HCEC 1CT (cell line): ENCODE measurements at regions not wholly inside any gene's neighbourhood (a gene's known extent, or its start where the extent isn't known, plus 50 kb on each side); places are given as distances from the start of the nearest gene placed in this dataset.
A peak's percentile ranks its signal among the peaks of the same experiment; 100 is the strongest.

Experiments used
- DNase-seq: peaks from one replicate; pipeline ENCODE4 v3.0.0-alpha.2; 2017

DNA sequence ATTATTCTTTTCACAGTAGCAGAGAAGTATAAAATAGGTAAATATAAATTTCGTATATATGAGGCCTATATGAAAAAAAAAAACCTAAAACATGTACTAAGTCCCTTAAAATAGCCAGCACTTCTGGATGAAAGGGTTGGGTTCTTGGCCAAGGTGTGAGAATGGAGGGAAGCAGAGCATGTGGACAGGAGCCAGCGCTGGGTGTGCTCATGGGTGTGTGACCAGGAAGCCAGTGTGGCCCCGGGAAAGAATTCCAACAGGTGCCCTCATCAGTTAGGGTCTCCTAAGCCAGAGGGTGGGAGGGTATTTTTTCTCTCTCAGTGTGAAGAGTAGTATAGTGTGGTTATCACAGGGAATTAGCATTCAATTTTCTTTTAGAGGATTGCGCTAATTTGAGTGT, 401.9 kb upstream of the IGFBP3 start:
- DNase-seq = no peak

DNA sequence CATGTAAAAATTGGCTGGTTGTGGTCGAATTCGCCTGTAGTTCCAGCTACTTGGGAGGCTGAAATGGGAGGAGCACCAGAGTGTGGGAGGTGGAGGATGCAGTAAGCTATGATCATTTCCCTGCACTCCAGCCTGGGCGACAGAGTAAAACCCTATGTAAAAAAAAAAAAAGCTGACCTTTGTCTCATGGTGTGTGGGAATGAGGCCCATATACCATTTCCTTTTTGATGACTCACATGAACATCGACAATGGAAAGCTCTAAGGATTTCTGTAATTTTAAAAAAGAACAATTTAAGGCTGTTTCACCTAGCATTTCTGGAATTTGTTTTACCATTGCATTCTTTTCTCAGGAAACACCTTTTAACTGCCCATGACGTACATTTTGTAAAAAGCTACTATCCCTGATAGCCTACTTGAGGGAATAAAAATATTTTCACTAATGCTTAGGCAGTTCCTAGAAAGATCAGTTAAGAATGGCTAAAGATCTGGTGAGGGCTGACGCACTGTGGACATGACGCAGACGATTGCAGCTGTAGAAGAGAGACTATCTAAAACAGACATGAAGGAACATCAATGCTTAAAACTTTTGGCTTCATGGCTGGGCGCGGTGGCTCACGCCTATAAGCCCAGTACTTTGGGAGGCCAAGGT, 400.6 kb upstream of the IGFBP3 start:
- DNase-seq = peak; percentile 33

DNA sequence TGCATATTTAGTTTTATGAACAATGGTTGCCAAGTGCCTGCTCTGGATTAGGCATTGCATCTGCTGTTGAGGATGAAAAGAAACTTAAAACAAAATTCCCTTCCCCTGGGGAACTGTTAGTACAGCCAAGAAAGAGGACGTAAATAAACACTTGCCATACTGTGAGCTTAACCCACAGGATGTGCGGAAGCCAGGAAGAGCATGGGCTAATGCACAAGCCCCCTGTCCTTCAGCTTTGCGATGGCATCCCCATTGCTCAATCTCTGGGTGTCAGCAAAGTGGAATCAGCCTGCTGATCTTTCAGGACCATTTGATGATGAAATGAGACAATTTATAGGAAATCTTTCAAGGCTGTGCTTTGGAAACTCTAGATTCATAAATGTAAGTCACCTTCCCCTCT, 399.9 kb upstream of the IGFBP3 start:
- no peak for DNase-seq

DNA sequence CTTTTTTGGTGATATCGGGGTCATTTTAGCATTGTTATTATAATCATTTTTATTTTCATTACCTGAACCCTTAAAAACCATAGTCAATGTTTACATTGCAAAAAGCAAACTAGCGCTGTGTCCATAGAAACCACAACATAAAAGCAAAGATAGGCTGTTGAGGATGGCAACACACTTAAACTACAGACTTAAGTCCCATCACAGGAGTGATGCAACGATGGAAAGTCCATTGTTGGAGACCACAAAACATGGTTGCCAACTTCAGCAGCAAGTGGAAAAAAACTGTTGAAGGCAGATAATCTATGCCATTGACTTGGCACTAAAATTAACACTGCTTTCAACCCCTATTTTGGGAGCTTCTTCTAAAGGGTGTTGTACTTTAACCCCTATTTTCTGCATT, 398.8 kb upstream of the IGFBP3 start:
- DNase-seq = no peak

DNA sequence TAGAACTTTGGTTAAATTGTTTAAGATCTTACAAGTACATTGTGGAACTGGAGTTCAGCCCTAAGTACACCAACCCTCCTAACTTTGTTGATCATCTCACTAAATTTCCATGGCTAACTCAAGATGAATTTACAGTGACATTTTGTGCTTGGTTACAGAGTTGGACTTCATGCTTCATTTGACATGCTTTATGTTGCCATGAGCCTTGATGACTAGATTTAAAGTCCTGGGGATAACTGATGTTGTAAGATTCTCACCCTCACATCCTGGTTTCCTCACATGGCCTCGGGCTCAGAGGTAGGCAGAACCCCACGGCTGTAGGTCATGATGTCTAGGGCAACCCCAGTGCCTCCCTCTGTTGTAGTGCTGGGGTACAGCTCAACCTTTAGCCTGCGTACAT, 397.2 kb upstream of the IGFBP3 start:
- no peak for DNase-seq

DNA sequence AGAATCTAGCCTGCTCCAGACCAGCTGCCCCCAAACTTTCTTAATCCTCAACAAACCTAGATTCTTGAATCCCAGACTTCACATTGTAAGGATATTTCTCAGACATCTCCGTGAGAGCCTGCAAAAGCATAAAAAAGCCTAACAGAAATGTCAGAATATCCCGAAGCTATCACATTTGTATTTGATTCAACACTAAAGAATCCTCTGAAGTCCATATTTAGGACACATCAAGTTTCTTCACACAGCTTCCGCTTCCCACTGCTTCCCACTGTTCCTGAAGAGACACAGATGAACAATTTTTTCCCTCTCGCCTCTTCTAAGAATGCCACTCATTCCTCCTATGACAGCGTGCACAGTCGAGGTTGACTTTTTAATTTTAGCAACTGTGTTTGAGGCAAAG, 396.2 kb upstream of the IGFBP3 start:
- DNase-seq = no peak

DNA sequence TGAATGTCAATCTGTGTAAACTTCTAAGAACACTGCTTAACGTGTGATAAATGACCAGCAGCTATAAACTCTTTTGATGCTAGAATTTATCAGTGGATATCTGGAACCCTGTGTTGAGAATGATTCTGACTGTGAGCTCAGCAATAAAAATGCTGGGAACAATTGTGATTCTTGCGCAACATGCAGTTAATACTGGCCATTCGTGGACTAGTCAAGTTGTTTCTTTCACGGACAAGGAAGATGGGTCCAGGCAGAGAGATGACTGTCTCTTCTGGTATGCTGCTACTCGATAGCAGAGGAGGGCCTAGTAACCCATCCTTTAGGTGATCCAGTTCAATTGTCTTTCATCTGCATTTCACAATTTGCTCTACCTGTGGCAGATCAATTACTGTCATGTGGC, 394.8 kb upstream of the IGFBP3 start:
- peak; percentile 31 for DNase-seq

DNA sequence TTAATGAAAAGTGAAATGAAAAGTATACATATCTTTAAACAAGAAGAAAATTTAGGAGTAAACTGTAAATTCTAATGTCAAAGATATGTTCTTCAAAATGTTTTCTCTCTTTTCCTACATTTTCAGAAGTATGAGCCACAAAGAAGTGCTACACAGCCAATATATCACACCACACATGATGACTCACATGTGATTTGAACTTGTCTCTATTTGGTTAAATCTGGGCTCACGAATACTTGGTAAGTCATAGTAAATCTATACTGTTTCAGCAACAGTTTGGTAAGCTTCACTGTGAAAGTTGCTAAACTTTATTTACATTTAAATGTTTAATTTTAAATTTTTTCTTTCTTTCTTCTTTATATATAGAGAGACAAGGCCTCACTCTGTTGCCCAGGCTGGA, 380.6 kb upstream of the IGFBP3 start:
- peak; percentile 61 for DNase-seq

DNA sequence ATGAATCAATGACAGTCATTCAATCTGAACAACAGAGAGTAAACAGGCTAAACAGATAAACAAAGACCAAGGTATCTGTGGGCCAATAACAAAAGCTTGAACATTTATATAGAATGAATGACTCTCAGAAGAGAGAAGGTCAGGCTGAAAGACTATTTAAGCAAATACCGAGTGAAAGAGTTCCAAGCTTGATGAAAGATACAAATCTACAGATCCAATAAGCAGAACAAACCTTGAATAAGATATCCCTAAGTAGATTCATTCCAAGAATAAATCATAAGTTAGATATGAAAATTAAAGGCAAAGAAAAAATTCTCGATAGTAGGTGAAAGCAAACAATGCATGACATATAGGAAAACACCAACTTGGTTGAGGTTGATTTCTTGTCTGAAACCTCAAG, 376.4 kb upstream of the IGFBP3 start:
- DNase-seq = no peak

DNA sequence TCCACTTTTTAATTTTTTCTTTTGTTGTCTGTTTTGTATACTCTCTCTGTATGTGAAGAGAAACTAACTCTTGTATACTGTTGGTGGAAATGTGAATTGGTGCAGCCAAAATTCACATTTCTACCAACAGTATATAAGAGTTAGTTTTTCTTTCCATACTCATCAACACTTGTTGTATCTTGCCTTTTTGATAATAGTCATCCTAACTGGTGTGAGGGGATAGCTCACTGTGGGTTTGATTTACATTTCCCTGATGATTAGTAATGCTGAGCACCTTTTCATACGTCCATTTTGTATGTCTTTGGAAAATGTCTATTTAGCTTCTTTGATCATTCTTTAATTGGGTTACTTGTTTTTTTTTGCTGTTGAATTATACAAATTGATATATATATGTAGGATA, 375.5 kb upstream of the IGFBP3 start:
- no peak for DNase-seq

DNA sequence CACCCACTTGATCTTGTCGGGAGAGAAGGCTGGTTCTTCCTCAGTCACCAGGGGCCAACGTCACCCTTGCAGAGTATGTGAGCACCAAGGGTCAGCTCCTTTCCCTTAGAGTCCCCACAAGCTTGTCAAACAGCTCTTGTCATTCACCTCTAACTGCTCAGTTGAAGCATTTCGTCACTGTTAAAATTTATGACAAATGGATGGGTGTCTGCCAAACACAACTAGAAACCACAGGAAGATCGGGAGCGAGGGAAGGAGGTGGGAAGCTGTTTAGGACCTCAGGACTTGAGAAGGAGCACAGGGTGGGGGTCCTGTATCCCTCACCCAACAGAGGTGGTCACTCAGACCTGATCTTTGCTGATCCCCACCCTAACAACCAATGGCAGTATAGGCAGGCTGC, 373.3 kb upstream of the IGFBP3 start:
- DNase-seq = no peak

DNA sequence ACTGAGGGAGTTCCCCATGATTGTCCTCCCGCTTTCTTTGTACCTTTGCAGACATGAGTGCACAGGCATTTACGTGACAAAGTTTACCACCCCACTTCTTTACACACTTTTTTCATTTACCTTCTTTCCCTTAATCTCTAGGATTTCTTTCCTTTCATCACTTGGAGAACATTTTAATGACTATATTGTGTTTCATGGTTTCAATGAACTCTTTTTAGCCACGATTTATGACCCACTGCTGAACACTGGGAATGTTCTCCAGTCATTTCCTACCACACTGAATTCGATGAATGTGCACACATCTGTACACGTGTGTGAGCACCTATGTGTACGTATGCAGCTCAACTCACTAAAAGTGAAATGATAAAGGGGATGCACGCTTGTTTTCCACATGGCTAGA, 371.7 kb upstream of the IGFBP3 start:
- no peak for DNase-seq

DNA sequence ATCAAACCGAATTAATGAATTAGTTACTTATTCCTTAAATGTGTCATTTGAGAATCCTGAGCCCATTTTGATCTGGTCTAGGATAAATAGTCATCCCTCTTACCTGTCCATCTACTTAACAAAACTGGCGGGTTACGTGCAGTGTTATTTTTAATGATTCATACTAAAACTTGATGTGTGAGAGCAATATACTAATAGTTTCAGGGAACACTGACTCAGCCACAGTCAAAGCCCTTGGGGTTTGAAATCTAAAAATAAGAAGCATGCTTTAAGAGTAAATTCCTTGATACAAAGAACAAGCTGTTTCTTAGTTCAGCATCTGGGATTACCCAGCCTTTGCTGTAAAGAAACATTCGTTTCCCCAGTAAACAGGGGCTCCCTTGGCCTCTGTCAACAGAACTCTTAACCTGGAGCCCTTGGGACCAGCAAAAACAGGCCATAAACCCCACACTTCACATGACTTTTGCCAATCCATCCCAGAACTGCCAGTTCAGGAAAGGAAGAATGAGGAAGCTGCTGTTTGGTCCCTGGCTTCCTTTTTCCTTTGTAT, 370.6 kb upstream of the IGFBP3 start:
- peak; percentile 24 for DNase-seq

DNA sequence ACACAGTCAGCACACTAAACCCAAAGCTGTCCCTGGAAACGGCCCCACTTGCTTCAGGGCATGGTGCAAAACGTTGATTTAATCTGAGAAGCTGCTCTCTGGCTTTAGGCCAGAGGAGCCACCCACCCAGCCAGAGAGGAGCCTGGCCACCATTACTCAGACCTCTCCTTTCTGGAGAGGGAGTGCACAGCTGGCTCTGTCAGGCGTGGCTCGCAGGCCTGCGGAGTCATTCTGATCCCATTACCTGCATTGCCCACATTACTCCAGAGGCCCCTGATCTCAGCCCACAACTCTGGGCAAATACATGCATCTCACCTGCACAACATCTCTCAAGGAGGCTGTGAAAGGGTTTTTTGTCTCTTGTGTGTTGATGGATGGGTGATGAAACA, 370.0 kb upstream of the IGFBP3 start:
- DNase-seq = no peak

DNA sequence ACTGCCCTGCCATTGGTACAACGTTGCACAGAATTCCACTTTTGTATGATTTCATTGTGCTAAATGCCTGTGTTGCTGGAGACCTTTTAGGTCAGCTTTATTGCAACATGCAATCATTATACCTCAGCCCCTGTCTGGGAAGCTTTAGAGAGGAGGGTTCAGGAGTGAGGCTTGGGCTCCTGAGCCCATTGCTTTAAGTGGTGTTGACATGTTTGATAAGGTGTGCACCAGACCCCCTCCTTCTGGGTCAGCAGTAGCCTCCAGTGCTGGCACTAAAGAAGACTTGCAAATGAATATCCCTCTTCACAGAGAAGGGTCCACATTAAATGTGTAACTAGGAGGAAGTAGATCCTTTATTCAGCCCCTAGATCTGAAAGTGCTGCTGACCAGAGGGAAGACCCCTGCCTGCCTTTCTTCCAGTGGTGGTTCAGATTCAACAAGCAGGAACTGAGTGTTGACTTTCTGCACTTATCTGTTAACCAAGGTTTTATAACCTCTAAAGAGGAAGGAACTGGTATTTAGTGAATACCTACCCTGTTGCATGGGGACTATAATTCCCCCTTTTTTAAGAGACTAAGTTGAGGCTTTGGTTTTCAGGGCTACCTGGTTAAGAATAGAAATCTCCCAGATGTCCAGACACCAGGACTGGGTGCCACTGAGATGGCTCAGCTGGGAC, 369.4 kb upstream of the IGFBP3 start:
- DNase-seq = no peak

DNA sequence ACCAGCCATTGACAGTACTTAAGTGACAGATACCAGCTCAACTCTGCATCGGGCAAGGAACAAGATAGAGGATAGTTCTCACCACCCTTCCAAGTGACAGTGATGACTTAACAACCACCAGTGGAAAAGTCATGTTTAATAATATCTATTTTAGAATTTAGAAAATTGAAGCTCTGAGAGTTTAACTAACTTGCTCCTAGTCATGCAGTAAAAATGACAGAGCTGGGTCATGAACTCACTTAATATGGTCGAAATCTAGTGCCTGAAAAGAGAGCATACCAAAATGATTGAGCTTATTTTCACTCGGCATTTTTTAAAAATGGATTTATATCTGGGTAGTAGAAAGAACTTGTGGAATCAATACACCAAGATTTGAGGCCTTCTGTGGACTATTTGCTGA, 367.8 kb upstream of the IGFBP3 start:
- DNase-seq = no peak

DNA sequence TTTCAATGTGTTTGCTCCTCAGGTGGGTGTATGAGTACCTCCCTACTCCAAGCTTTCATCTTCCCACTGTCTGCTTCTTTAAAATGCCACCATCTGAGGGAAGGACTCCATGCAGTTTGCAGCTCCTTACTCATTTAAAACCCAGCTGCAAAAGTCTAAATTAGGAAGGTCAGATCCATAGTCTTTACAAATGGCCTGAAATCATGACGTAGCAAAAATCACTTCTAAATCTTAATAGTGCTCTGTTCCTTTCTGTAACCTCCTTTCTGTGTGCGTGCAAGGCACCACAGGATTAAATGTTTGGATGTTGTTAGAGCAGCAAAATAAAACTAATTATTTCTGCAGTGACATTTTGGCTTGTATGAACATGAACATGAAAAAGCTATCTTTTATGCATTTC, 366.9 kb upstream of the IGFBP3 start:
- no peak for DNase-seq

DNA sequence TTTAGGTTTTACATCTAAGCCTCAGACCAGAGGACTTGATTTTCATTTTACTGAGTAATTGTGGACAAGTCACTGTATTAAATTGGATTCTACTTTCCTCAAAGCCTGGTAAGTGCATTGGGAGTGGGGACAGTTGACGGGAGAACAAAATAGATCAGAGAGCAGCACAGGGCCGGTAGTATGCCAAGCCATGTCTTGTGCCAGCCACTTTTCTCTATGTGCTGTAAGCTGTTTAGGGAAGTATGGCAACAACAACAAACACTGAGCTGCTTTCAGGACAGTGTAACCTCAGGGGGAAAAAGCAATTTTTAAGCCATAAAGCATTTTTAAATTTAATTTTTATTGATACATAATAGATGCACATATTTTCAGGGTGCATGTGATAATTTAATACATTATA, 365.9 kb upstream of the IGFBP3 start:
- DNase-seq = no peak

DNA sequence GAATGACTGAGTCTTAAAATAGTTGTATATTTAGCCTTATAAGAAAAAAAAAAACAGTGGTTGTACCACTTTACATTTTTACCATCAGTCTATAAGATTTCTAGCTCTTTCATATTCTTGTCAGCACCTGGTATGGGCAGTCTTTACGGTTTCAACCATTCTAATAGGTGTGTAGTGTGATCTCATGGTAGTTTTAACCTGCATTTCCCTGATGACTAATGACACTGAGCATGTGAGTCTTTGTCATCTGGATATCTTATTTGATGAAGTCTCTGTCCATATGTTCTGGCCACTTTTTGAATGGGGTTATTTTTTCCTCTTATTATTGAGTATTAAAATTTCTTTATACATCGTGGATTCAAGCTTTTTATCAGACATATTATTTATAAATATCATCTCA, 365.3 kb upstream of the IGFBP3 start:
- no peak for DNase-seq

DNA sequence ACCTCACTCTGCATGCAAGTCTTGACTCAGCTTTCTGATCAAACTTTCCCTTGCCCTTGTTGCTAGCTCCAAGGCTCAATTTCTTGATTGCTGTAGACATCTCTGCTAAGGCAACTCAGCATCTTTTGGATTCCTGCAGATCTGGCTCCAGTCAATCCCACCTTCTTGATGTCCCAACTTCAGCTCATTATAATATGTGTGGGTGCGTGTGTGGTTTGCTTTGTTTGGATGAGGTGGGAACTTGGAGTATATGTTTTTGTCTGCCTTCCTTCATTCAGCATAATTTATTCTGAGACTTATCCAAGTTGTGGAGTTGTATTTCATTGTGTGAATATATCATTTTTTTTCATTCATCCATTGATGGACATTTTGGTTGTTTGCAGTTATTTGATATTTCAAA, 364.8 kb upstream of the IGFBP3 start:
- no peak for DNase-seq

DNA sequence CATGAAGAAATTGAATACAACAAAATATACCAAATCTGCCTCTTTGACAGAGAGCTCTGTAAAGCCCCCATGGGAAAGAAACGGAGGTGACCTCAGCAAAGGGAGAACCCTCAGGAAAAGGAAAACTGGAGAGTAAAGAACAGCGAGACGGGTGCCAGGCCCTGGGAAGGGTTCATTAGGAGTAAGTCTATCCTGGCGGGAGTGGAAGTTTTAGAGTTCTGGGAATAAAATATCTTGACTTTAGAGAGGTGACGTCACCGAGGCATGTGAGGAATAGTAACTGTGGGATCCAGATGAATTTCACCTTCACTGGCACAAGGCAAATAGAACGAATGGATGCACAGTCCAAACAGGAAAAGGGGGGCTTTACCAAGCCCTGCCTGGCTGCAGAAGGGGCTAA, 362.8 kb upstream of the IGFBP3 start:
- DNase-seq = no peak

DNA sequence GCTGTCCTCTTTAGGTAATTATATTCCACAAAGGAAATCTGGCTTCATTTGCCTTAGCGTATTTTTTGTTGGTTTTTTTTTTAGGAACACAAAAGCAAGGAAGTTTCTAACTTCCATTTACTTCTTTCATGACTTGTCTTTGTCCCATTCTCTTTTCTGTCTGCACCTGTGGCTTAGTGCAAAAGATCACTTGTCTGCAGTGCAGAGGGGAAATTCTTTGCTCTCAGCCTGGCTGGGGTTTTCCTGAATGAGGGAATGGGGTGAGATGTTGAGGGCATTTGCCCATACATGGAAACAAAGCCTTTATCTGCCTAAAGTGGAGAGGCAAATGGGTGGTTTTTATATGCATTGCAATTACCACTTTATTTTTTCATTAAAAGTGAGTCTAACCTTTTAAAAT, 361.1 kb upstream of the IGFBP3 start:
- DNase-seq = no peak

DNA sequence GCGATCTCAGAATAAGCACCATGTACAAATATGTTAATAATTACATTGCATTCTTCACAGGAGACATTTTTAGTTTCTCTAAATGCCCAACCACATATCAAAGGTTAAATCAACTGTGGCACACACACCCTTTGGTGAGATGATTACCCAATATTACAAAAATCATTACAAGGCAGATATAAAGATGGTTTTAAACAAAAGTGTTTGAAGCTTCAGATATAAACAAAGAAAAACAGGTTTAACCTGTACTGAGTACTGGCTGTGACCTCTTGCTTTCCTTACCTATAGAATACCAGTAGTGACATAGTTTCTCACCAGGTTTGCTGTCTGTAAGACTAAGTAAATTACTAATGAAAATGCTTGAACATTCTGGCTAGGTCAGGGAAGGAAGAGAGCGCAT, 360.0 kb upstream of the IGFBP3 start:
- DNase-seq = no peak

DNA sequence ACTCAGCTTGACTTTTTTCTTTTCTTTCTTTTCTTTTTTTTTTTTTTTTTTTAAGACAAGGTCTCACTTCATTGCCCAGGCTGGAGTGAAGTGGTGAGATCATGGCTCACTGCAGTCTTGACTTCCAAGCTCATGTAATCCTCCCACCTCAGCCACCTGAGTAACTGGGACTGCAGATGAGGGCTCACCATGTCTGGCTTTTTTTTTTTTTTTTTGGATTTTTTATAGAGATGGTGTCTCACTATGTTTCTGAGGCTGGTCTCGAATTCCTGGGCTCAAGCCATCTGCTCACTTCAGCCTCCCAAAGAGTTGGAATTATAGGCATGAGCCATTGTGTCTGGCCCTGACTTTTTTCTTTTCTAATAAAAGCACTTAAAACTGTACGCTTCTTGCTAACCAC, 358.2 kb upstream of the IGFBP3 start:
- DNase-seq = no peak

DNA sequence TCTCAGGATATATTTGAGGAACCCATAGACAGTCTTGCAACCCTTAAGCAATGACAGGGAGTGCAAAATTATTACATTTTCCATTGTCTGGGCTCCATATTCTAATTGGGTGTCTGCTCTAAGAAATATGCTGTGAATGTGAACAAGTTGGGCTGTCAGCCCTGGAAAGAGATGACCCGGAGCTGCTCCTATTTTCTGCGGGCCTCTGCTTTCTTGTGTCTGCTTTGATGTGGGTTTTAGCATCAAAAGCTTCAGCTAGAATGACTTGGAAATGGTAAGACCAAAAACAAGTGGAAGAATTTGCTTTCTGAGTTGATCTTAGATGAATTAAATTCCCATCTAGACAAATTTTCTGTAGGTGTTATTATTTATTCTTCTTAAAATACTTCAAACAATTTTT, 343.6 kb upstream of the IGFBP3 start:
- DNase-seq = no peak
